ENCODE measurements at regions not wholly inside any gene's neighbourhood (a gene's known extent, or its start where the extent isn't known, plus 50 kb on each side); places are given as distances from the start of the nearest gene placed in this dataset.
"Not testable (repeated sequence)": the region's sequence is repeated elsewhere in the genome, so short reads cannot be mapped to it uniquely, and the experiment has no call there.

DNA sequence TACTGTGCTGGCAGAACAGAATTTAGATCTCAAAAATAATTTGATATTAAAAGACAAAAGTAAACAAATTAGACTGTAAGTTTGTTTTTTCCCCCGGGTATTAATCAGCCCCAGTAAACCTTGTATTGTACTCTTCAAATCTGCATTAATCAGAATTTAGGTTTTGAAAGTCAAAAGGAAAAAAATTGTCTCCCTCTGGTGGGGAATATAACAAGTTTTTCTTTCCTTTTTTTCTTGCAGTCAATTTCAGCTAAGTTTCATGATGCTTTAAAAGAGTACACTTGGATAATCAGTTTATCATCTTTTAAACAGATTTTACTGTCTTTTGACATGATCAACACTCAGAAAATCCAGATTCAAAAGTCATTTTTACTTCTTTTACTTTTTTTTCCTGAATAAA, 134.5 kb upstream of the PKN2 start:
- DNase-seq (ENCODE audit: low read depth) = no peak

DNA sequence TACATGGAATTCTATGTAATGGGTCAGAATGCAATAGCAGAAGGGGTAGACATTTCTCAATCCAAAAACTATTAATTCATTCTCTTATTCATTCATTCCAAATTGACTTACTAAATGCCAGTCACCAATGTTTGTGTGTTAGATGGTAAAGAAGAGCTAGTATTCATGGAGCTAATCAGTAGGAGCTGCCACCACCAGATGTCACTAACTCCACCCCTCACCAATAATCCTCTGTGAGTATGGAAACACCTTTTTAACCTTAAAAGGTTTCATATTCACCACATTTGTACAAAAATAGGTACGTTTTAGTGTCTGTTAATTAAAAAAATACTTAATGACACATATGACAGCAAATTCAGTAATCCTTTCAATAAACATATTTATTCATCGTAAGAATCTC, 131.8 kb upstream of the PKN2 start:
- DNase-seq (ENCODE audit: low read depth) = no peak

DNA sequence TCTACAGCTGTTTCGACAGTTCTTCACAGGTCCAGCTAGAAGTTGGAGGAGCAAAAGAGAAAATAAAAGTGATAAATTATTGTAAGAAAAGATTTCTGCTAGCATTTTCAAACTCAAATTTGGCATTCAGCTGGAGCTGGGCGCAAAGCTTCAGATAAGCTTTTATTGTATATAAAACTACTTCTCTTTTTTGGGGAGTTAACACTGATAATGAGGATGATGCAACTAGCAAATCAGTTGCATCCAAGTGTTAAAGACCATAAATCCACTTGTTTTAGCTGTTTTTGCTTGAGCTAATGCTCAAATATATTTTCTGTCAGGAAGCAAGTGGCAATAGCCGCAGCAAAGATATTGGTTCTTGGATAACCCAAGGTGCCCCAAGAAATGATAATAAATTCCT, 127.1 kb upstream of the PKN2 start:
- DNase-seq (ENCODE audit: low read depth) = no peak

DNA sequence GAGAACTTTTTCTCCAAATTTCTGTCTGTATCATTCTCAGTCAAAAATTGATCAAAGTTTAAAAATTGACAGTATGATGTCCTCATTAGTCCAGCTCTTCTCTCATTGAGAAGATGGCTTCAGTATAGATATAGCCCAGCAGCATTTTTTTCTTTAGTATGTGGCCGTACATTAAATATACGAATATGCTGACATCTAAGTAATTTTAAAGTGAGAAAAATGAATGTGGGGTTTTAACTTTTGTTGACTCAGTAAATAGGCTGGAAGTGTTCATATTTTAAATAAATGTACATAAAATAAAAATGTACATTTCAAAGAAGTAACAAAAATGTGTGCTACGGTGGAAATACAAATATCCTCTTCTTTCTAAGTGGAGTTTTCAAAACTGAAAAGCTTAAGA, 123.5 kb upstream of the PKN2 start:
- no peak for DNase-seq (ENCODE audit: low read depth)

DNA sequence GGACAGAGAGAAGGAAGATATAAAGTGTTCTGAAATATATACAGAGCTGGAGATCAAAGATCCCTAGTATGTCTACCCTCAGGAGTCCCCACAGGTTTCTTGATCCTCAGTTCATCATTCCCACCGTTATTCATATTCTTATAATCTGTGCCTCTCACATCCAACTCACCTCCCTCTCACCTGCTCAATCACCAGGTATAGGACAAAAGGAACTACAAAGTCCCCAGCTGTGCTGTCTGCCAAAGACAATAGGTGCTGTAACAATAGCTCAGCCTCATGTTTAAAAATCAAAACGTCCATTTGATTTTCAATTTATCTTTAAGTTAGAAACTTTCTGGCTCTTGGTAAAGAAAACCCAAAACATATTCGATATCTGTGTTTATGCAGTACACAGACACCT, 121.1 kb upstream of the PKN2 start:
- DNase-seq (ENCODE audit: low read depth) = no peak

DNA sequence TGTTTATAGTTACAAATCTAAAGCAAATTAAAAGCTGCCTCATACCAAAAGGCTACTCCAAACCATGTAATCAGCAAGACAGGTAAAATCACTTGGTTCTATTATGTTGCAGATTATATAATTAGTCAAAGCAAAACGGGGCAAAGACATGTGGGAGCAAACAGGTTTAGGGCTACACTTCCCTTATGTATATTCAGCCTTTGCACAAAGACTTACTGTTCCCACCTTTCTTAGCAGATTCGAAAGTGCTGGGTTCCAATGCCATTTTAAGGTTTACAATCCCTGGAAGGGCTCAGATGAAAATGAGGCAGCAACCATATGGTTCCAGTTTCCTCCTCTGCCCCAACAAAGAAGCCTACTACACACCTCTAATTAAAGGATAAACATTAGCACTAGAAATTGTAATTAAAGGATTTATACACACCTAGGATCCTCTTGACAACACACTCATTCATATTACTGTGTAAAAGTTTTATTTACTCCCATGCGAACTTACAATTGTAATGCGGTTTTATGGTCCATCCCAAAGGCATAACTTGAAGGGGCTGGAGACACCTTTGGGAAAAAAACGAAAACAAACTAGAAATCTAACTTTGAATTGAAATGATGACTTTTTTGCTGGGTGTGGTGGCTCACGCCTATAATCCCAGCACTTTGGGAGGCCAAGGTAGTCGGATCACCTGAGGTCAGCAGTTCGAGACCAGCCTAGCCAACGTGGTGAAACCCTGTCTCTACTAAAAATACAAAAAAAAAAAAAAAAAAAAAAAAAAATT, 117.3 kb upstream of the PKN2 start:
- no peak for DNase-seq (ENCODE audit: low read depth)

DNA sequence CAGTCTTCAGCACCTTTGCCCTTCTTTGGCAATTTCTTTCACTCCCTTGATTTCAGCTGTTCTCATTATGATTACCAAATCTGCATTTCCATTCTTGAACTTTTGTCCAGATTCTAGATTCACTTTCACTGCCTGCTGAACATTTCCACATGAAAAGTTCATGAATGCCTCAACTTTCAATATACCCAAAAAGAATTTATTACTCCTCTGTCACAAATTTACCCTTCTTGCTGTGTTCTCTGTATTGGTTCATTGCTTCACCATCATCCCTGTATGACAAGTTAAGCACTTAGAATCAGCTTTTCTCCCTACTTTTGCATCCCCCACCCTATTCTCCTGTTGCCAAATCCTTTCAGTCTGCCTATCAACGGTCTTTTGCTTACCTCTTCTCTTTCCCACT, 112.6 kb upstream of the PKN2 start:
- no peak for DNase-seq (ENCODE audit: low read depth)

DNA sequence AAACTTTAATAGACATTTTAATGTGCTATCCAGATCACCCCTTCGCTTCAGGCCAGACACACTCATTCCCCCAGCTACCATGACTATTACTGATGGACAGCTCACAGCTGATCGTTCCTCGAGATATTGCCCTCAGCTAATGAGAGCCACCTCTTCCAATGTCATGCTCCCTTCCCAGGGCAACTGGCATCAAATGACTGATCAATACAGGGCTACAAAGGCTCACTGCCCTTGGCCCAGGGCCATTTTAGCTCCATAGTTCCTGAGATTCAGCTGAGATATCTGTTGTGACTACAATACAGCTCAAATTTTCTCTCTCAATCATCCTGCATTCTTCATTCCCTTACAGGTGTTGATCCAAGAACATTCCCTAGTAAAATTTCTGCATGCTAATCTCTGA, 104.5 kb upstream of the PKN2 start:
- no peak for DNase-seq (ENCODE audit: low read depth)

DNA sequence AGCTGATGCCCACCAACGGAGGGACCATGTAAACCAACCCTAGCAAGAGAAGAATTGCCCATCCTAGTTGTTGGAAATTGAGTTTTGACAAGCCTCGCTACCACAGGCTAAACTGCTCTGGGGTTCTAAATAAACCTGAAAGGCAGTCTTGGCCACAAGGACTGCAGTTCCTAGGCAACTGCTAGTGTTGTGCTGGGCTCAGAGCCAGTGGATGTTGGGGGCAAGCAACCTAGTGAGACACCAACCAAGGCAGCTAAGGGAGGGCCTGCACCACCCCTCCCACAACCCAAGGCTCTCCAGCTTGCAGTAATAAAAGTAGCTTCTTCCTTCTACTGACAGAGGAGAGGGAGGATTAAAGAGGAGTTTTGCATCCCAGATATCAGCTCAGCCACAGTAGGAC, 102.4 kb upstream of the PKN2 start:
- no peak for DNase-seq (ENCODE audit: low read depth)

DNA sequence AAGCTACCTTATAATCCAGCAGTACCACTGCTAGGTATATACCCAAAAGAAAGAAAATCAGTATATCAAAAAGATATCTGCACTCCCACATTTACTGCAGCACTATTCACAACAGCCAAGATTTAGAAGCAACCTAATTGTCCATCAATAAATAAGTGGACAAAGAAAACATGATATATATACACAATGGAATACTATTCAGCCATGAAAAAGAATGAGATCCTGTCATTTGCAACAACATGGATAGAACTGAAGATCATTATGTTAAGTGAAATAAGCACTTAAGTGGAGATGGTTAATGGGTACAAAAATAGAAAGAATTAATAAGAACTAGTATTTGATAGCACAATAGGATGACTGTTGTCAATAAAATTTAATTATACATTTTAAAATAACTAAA, 90.7 kb upstream of the PKN2 start:
- DNase-seq (ENCODE audit: low read depth) = no peak

DNA sequence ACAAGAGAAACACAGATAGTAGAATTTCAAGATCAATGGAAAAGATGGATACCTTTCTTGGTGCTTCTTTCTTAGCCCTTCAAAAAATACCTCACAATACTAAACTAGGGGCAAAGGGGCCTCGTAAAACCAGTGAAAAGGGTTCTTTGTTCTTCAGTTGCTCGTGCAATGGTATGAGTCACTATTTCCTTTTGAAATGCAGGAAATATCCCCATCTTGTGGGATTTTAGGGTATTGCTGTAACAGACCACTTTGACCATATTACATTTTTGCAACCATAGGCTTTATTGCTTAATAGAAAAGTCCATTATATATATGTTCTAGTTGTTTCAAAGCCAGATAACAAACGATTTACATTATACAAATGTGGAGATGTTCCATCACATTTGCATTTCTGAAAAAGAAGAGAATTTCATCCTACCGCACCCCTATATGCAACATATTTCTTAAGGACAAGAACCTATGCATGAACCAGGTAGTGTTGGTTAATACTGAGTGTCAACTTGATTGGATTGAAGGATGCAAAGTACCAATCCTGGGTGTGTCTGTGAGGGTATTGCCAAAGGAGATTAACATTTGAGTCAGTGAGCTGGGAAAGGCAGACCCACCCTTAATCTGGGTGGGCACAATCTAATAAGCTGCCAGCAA, 88.6 kb upstream of the PKN2 start:
- DNase-seq (ENCODE audit: low read depth) = peak; percentile 12

DNA sequence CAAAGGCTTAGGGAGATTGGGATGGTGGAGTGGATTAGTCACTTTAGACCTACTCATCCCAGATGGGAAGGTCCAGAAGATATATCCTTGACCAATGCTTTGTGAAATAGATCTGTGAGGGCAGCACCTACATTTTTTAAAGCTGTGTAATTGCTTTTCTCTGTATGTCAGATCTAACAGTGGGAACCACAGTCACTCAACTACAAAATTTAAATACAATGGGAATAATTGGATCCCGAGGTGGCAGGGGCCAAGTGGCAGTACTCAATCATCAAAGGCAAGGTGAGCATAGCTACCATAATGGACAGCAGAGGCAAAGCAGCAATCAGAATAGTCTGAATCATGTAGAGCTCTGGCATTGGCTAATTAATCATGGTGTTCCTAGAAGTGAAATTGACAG, 86.1 kb upstream of the PKN2 start:
- not testable (repeated sequence) for DNase-seq (ENCODE audit: low read depth)

DNA sequence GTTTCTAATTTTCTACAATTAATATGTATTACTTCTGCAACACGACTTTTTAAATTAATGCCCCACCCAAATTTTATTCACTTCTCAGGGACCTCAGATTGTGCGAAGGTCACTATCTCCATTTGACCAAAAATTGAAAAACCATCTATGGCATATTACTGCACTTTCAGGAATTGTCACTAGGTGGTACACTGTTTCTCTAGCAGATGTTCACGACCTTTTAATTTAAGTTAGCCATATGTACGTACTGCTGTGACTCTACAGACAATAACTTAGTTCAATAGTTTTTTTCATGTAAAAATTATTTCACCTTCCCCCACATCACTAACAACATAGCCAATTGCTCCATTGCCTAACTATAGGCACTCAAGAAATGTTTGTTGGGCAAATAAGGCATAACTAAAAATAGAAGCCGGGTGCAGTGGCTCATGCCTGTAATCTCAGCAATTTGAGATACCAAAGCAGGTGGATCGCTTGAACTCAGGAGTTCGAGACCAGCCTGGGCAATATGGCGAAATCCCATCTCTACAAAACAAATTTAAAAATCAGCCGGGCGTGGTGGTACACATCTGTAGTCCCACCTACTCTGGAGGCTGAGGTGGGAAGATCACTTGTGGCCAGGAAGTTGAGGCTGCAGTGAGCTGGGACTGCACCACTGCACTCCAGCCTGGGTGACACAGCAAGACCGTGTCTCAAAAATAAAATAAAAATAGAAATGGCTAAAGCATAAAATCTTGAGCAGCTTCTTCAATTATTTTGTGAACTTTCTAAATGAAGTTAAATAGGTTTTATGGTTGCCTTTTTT, 75.7 kb upstream of the PKN2 start:
- DNase-seq (ENCODE audit: low read depth) = no peak

DNA sequence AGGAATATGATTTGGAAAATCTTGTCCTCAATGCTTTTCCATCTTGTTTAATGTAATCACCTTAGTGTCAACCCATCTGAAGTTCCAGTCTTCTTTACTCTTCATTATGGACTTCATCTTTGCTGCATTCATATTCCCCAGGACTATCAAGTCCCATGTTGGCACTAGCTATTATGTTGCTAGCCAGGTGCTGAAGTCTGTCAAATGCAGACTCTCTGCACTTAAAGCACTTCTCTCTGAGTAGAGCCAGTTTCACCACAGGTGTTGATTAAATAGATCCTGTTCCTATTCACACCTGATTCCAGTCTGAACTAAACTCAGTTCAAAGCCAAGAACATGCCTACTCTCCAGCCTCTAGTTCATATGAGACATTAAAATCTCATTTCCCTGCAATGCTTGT, 75.0 kb upstream of the PKN2 start:
- no peak for DNase-seq (ENCODE audit: low read depth)

DNA sequence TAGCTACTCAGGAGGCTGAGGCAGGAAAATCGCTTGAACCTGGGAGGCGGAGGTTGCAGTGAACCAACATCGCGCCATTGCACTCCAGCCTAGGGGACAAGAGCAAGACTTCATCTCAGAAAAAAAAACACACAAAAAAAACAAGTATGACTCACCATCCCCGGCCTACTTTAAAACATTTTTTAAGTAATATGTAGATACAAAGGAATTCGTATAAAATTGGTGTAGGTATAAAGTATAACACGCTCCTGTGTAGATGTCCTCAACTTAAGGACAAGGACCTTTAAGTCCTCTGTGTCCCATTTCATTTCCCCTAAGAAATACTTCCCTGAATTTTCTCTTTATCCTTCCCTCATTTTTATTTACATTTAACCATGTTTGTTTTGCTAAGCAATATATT, 73.4 kb upstream of the PKN2 start:
- DNase-seq (ENCODE audit: low read depth) = no peak

DNA sequence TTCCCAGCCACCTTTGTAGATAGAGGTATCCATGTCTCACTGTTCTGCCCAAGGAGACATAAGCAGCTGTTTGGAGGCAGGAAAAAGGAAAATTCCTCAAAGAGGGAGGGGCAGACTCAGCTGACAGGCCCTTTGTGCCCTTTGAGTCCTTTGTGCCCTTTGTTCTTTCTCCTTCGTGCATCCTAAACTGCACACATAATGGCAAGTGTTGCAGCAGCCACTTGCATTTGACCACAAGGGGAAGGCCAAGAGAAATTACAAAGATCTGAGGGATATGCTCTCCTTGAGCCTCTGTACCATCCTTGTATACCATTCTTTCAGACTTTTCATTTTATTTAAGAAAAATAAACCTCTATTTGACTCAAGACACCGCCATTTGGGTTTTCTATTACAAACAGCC, 71.8 kb upstream of the PKN2 start:
- DNase-seq (ENCODE audit: low read depth) = no peak

DNA sequence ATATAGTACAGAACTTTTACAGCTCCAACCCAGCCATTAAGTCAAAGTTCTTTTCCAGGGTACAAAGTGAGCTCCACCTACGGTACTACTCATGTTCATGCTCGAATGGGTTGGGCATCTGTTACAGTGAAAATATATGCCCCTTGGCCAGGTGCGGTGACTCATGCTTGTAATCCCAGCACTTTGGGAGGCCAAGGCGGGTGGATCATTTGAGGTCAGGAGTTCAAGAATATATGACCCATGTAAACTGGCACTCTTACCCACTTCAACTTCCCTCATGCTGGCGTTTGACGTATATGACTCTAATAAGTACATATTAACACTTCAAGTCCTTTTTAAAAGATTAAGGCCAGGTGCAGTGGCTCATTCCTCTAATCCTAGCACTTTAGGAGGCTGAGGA, 71.3 kb upstream of the PKN2 start:
- no peak for DNase-seq (ENCODE audit: low read depth)

DNA sequence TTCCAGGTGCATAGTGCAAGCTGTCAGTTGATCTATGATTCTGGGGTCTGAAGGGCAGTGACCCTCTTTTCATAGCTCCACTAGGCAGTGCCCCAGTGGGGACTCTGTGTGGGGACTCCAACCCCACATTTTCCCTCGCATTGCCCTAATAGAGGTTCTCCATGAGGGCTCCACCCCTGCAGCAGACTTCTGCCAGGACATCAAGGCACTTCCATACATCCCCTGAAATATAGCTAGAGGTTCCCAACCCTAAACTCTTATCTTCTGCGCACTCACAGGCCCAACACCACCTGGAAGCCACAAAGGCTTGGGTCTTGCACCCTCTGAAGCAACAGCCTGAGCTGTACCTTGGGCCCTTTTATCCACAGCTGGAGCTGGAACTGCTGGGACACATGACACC, 65.7 kb upstream of the PKN2 start:
- no peak for DNase-seq (ENCODE audit: low read depth)

DNA sequence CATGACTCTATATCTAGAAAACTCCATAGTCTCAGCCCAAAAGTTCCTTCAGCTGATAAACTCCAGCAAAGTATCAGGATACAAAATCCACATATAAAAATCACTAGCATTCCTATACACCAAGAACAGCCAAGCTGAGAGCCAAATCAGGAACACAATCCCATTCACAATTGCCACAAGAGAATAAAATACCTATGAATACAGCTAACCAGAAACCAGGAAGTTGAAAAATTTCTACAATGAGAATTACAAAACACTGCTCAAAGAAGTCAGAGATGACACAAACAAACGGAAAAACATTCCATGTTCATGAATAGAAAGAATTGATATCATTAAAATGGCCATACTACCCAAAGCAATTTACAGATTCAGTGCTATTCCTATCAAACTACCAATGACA, 61.0 kb upstream of the PKN2 start:
- not testable (repeated sequence) for DNase-seq (ENCODE audit: low read depth)
